HepG2 (cell line): ENCODE measurements at regions not wholly inside any gene's neighbourhood (a gene's known extent, or its start where the extent isn't known, plus 50 kb on each side); places are given as distances from the start of the nearest gene placed in this dataset.
A peak's percentile ranks its signal among the peaks of the same experiment; 100 is the strongest.

Experiments used
- ATAC-seq: fragments of 200-7000 bp; cut with Tn5 transposase; 3 replicates; pipeline ENCODE4 v1.9.1; 2020; ENCODE audit warnings: mild to moderate bottlenecking, moderate library complexity
- BruUV-seq: library from RNA; stranded (reverse); fragments of 400-500 nt; replicated peaks from 2 replicates; lab custom pipeline; 2021; lab: Mats Ljungman, UMichigan
- CTCF ChIA-PET: fragments of 300-600 bp; formaldehyde crosslinking; extraction: SDS; loops from one replicate; lab custom pipeline; 2021; ENCODE audit warnings: low total read pairs, inconsistent platforms, low intra/inter-chr PET ratio; lab: Yijun Ruan, JAX
- POLR2A ChIA-PET: fragments of 350-600 bp; sonication (Branson Sonifier 250); formaldehyde crosslinking; loops from one replicate; lab custom pipeline; 2020; ENCODE audit warnings: antibody characterized with exemption, inconsistent platforms; lab: Yijun Ruan, JAX
- DNase-seq: peaks from one replicate; pipeline ENCODE4 v3.0.0-alpha.2; 2015; ENCODE audit warnings: low spot score
- FAIRE-seq: peaks from 3 replicates; lab custom pipeline; 2011; peaks lifted over from hg19 to GRCh38; lab: Jason Lieb, UNC
- H2AFZ ChIP-seq: one replicate; pipeline ENCODE4 v1.6.1; 2011; ENCODE audit warnings: low read length, inconsistent platforms
- H3K27ac ChIP-seq: fragments of 300-600 bp; 3 replicates; pipeline ENCODE4 v1.8.0; 2011; ENCODE audit warnings: mixed run types, mild to moderate bottlenecking, mixed read lengths, low read length, inconsistent platforms; ENCODE audit not compliant: insufficient read depth; ENCODE audit errors: extremely low read length
- H3K27me3 ChIP-seq, 2 experiments: fragments of 200-600 bp in 1 of 2; 2 replicates in 1 of 2; 3 replicates in 1 of 2; pipeline versions ENCODE4 v1.6.0 to v1.8.0; 2011; ENCODE audit warnings: low read length in 2 of 2, mild to moderate bottlenecking in 2 of 2, moderate library complexity in 2 of 2, inconsistent platforms in 1 of 2; ENCODE audit not compliant: insufficient read depth in 2 of 2, control insufficient read depth in 1 of 2
- H3K36me3 ChIP-seq, 2 experiments: fragments of 200-600 bp in 1 of 2; replicated peaks in 1 of 2; 2 replicates in 1 of 2; 3 replicates in 1 of 2; pipeline versions ENCODE4 v1.5.1 to v1.8.0; 2011; ENCODE audit warnings: low read length in 2 of 2, inconsistent platforms in 1 of 2; ENCODE audit not compliant: insufficient read depth in 2 of 2, control insufficient read depth in 1 of 2
- H3K4me1 ChIP-seq: 2 replicates; pipeline ENCODE4 v1.5.1; 2012; ENCODE audit warnings: low read length, inconsistent platforms; ENCODE audit not compliant: insufficient read depth
- H3K4me2 ChIP-seq: 2 replicates; pipeline ENCODE4 v1.6.0; 2011; ENCODE audit warnings: low read depth, low read length, inconsistent platforms
- H3K4me3 ChIP-seq, 3 experiments: fragments of 200-600 bp in 1 of 3; sonication (generic), shearing (Covaris generic) in 1 of 3; replicated peaks in 1 of 3; 2 replicates each; pipeline ENCODE4 v1.5.1; 2011 to 2016; ENCODE audit warnings: low read length in 3 of 3, inconsistent platforms in 2 of 3, low read depth in 2 of 3, mild to moderate bottlenecking in 2 of 3, control low read depth in 1 of 3, mixed read lengths in 1 of 3; ENCODE audit not compliant: insufficient read depth in 1 of 3
- H3K79me2 ChIP-seq: one replicate; pipeline ENCODE4 v1.6.1; 2011; ENCODE audit warnings: low read length, inconsistent platforms; ENCODE audit not compliant: insufficient read depth
- H3K9ac ChIP-seq: 2 replicates; pipeline ENCODE4 v1.6.0; 2011; ENCODE audit warnings: mild to moderate bottlenecking, low read depth, low read length, inconsistent platforms; ENCODE audit not compliant: insufficient read depth
- H3K9me3 ChIP-seq: 2 replicates; pipeline ENCODE4 v1.5.1; 2012; ENCODE audit warnings: mild to moderate bottlenecking, low read length
- H4K20me1 ChIP-seq: 2 replicates; pipeline ENCODE4 v1.6.0; 2011; ENCODE audit warnings: inconsistent platforms, mild to moderate bottlenecking, low read length, moderate library complexity; ENCODE audit not compliant: insufficient read depth
- AGO2 ChIP-seq: fragments of 200-400 bp; formaldehyde crosslinking; optimal IDR thresholded peaks from 2 replicates; pipeline ENCODE3; 2017; ENCODE audit warnings: mild to moderate bottlenecking, low read depth, low read length, moderate library complexity
- ATF7 ChIP-seq, 2 experiments: fragments of 450-650 bp in 1 of 2; sonication (generic) in 1 of 2; formaldehyde crosslinking in 1 of 2; IDR thresholded peaks; 2 replicates each; pipeline versions ENCODE4 v1.4.0 to v1.6.1; 2016 to 2020; ENCODE audit warnings: antibody characterized with exemption in 1 of 2, mild to moderate bottlenecking in 1 of 2, missing genetic modification reagents in 1 of 2
- EZH2 ChIP-seq: conservative IDR thresholded peaks from 2 replicates; pipeline ENCODE4 v1.6.1; 2012; ENCODE audit warnings: mild to moderate bottlenecking, low read depth, low read length, moderate library complexity
- FOSL1 ChIP-seq: sonication (generic); formaldehyde crosslinking; IDR thresholded peaks from 2 replicates; pipeline ENCODE4 v1.9.0; 2021; ENCODE audit warnings: missing genetic modification reagents, borderline replicate concordance
- GTF2F1 ChIP-seq: fragments of 150-350 bp; IDR thresholded peaks from 2 replicates; pipeline ENCODE4 v1.6.1; 2014; ENCODE audit warnings: low read length
- MAFK ChIP-seq, 2 experiments: IDR thresholded peaks in 1 of 2; conservative IDR thresholded peaks in 1 of 2; 2 replicates each; pipeline ENCODE4 v1.6.1; 2011; ENCODE audit warnings: improper control_type of control experiment in 2 of 2, low read length in 2 of 2
- NFKB2 ChIP-seq: sonication (generic); formaldehyde crosslinking; IDR thresholded peaks from 2 replicates; pipeline ENCODE4 v1.4.0; 2020; ENCODE audit warnings: missing genetic modification reagents, borderline replicate concordance
- REL ChIP-seq: sonication (generic); formaldehyde crosslinking; conservative IDR thresholded peaks from 2 replicates; pipeline ENCODE4 v1.8.0; 2022; ENCODE audit warnings: mild to moderate bottlenecking, missing genetic modification reagents, moderate library complexity
- TRIM24 ChIP-seq: sonication (generic); formaldehyde crosslinking; IDR thresholded peaks from 2 replicates; pipeline ENCODE4 v1.8.0; 2022; ENCODE audit warnings: mild to moderate bottlenecking, missing genetic modification reagents
- ZFP41 ChIP-seq: sonication (generic); formaldehyde crosslinking; IDR thresholded peaks from 2 replicates; pipeline ENCODE4 v1.4.0; 2020; ENCODE audit warnings: mild to moderate bottlenecking, missing genetic modification reagents, borderline replicate concordance
- ZNF205 ChIP-seq: IDR thresholded peaks from 2 replicates; pipeline ENCODE4 v1.6.1; 2018; ENCODE audit warnings: missing biosample characterization, missing genetic modification reagents
- WGBS: methylation state at CpG from one replicate; pipeline ENCODE4 v1.1.6; 2017; ENCODE audit warnings: low lambda C conversion rate; 5-methylcytosine and 5-hydroxymethylcytosine counted together
- in situ Hi-C: cut with HindIII; loops from 2 replicates; pipeline ENCODE4 v1.10.0; 2017; ENCODE audit warnings: low pct_unique_long_range_greater_than_20kb; ENCODE audit not compliant: extremely low pct_ligation_motif_present
- intact Hi-C: fragments of 100-400 bp; cut with micrococcal nuclease; formaldehyde crosslinking; loops from one replicate; pipeline ENCODE4 v1.10.0; 2022; ENCODE audit not compliant: unreplicated experiment
- TF ChIP-seq, protein P1 (sequence below): sonication (generic); formaldehyde crosslinking; IDR thresholded peaks from 2 replicates; pipeline ENCODE4 v1.5.1; 2020; ENCODE audit warnings: mild to moderate bottlenecking, missing genetic modification reagents

DNA sequence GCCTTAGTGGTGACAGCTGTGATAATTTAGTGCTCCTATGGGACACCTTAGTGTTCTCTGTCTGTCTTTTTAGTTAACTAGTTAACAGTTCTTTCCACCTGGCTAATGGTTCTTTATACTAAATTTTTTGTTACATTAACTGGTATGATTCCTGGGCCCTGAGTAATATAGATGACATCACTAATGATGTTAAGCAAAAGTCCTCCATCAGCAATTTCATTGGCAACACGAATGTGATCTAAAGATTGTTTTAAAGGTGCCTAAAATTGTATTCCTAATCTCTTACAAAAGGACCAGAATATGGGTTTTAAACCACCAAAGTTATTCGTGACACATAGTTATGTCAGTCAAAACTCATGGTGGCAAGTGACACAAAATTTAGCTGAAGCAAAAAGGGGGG lies 235.3 kb downstream of the TENT4A start:
- H3K36me3 ChIP-seq: no peaks in the 10 kb centered on the region
- H3K79me2 ChIP-seq: no peaks in the 10 kb centered on the region
- H4K20me1 ChIP-seq: no peaks in the 10 kb centered on the region
- ATAC-seq (no peak), DNase-seq (no peak), FAIRE-seq (no peak)
- no peak overlapping the region for H3K4me3 ChIP-seq
- POLR2A ChIA-PET: no interaction called here
- intact Hi-C loops: loop anchor here (5.0 kb wide), 1 partner anchor 429 kb away; no protein-coding TSS in a partner anchor
- H3K9me3 ChIP-seq: no peaks in the 10 kb centered on the region
- in situ Hi-C loops: no loop called here
- peak; percentile 63; the same call in 1 of the 2 replicates for TF ChIP-seq ATF7 (IDR thresholded peaks at IDR 0.05)
- no peak for TF ChIP-seq ATF7 (CRISPR knock-in tag; IDR thresholded peaks at IDR 0.05)
- no peak for TF ChIP-seq FOSL1 (CRISPR knock-in tag)
- no peak for TF ChIP-seq REL (CRISPR knock-in tag)
- peak in 1 of 2 experiments; percentile 63; a peak in 2 of 4 replicates for TF ChIP-seq MAFK (conservative IDR thresholded peaks at IDR 0.05 in 1 of 2, IDR thresholded peaks at IDR 0.05 in 1 of 2; ENCODE audit: low read length in 2 of 2)
- TF ChIP-seq, all 625 proteins: peak for 2
- Histone ChIP-seq H3K9ac (no peak overlapping the region), H3K27me3 (no peaks in the 10 kb centered on the region), H3K27ac (no peak overlapping the region), H3K4me1 (no peaks in the 10 kb centered on the region), H3K4me2 (no peak overlapping the region), H2AFZ (no peak overlapping the region)
- CTCF ChIA-PET: no interaction called here
- 0% methylated on average over 2 of the region's 2 CpGs for whole genome bisulfite sequencing
- BruUV-seq: no TSS peak

DNA sequence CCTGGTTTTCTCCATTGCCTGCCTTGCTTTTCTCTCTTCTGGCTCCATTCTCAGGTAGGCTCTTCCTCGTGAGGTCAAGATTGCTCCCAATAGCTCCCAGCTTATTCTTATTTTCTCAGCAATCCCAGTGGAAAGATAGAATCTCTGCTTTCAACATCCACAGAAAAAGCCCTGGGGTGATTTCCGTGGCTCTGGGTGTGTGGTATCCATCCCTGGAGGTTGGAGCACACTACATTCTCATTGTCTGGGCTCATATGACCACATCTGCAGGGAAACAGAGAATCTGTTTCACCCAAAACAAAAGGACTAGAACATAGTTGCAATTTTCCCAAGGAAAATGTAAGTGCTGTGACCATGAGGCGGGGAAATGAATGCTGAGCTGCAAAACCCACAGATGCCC lies 236.0 kb downstream of the TENT4A start:
- no peak overlapping the region for H3K4me3 ChIP-seq
- CTCF ChIA-PET: no interaction called here
- POLR2A ChIA-PET: no interaction called here
- no peaks in the 10 kb centered on the region for H4K20me1 ChIP-seq
- H3K4me1 ChIP-seq: no peaks in the 10 kb centered on the region
- no peaks in the 10 kb centered on the region for H3K79me2 ChIP-seq
- H3K9me3 ChIP-seq: no peaks in the 10 kb centered on the region
- intact Hi-C loops (loop anchor here (5.0 kb wide), 1 partner anchor 428 kb away; no protein-coding TSS in a partner anchor), in situ Hi-C loops (no loop called here)
- BruUV-seq: no TSS peak
- TF ChIP-seq AGO2: no peak
- no peak for TF ChIP-seq EZH2
- no peak for TF ChIP-seq ZNF205
- TF ChIP-seq, protein P1, sequence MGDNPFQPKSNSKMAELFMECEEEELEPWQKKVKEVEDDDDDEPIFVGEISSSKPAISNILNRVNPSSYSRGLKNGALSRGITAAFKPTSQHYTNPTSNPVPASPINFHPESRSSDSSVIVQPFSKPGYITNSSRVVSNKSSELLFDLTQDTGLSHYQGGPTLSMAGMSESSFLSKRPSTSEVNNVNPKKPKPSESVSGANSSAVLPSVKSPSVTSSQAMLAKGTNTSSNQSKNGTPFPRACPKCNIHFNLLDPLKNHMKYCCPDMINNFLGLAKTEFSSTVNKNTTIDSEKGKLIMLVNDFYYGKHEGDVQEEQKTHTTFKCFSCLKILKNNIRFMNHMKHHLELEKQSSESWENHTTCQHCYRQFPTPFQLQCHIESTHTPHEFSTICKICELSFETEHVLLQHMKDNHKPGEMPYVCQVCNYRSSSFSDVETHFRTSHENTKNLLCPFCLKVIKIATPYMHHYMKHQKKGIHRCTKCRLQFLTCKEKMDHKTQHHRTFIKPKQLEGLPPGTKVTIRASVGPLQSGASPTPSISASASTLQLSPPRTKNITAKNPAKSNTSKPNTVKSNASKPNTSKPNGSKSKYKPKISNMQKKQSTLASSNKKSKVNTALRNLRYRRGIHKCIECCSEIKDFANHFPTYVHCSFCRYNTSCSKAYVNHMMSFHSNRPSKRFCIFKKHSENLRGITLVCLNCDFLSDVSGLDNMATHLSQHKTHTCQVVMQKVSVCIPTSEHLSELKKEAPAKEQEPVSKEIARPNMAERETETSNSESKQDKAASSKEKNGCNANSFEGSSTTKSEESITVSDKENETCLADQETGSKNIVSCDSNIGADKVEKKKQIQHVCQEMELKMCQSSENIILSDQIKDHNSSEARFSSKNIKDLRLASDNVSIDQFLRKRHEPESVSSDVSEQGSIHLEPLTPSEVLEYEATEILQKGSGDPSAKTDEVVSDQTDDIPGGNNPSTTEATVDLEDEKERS: no peak
- no peak for TF ChIP-seq TRIM24 (CRISPR knock-in tag)
- TF ChIP-seq GTF2F1: no peak
- no peak for TF ChIP-seq NFKB2
- TF ChIP-seq ZFP41 (CRISPR knock-in tag): no peak
- no peak overlapping the region for H2AFZ ChIP-seq
- ATAC-seq: no peak
- no peak for FAIRE-seq
- H3K4me2 ChIP-seq: no peak overlapping the region
- H3K9ac ChIP-seq: no peak overlapping the region
- H3K27me3 ChIP-seq: no peaks in the 10 kb centered on the region
- no peak for DNase-seq
- H3K27ac ChIP-seq: no peak overlapping the region
- no peaks in the 10 kb centered on the region for H3K36me3 ChIP-seq
- WGBS: 0% methylated on average over 3 of the region's 3 CpGs
